ENCODE measurements at regions not wholly inside any gene's neighbourhood (a gene's known extent, or its start where the extent isn't known, plus 50 kb on each side); places are given as distances from the start of the nearest gene placed in this dataset.
"Not testable (repeated sequence)": the region's sequence is repeated elsewhere in the genome, so short reads cannot be mapped to it uniquely, and the experiment has no call there.

DNA sequence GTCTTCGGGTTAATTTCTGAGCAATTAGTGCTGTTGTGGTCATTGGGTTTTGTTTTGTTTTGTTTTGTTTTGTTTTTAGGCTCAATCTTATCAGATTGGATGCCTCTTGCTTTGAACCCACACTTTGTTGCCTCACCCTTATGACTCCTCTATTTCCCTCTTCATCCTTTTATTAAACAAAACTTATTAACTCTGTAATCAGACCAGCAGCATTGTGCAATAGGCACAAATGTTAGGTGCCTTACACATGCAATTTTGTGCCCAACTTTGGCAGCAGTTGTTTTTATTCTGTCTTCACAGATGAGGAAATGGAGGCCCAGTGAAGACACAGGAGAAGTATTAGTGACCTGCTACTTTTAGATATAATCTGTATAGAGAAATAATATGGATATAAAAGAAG is 377.7 kb downstream of the KCNRG start:
- no peak for TF ChIP-seq POLR2A (IDR thresholded peaks at IDR 0.05)
- TF ChIP-seq, protein P1, sequence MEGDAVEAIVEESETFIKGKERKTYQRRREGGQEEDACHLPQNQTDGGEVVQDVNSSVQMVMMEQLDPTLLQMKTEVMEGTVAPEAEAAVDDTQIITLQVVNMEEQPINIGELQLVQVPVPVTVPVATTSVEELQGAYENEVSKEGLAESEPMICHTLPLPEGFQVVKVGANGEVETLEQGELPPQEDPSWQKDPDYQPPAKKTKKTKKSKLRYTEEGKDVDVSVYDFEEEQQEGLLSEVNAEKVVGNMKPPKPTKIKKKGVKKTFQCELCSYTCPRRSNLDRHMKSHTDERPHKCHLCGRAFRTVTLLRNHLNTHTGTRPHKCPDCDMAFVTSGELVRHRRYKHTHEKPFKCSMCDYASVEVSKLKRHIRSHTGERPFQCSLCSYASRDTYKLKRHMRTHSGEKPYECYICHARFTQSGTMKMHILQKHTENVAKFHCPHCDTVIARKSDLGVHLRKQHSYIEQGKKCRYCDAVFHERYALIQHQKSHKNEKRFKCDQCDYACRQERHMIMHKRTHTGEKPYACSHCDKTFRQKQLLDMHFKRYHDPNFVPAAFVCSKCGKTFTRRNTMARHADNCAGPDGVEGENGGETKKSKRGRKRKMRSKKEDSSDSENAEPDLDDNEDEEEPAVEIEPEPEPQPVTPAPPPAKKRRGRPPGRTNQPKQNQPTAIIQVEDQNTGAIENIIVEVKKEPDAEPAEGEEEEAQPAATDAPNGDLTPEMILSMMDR (IDR thresholded peaks at IDR 0.05), result no peak
- intact Hi-C loops (cut with DNase I), result no loop called here
- H3K27me3 ChIP-seq, result no peaks in the 10 kb centered on the region

DNA sequence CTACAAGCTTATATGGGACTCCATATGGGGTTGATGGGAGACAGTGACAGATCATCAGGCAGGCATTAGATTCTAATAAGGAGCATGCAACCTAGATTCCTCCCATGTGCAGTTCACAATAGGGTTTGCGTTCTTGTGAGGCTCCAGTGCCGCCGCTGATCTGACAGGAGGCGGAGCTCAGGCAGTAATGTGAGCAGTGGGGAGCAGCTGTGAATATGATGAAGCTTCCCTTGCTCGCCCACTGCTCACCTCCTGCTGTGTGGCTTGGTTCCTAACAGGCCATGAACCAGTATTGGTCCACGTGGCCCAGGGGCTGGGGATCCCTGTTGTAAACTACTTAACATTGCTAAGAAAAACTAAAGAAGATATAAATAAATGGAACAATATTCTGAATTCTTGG is 378.4 kb downstream of the KCNRG start:
- no peaks in the 10 kb centered on the region for H3K36me3 ChIP-seq
- peaks cover 0 to 13% (median 0%) of the 10 kb centered on the region in 12 donors for H3K4me1 ChIP-seq
- no peaks in the 10 kb centered on the region for H3K27me3 ChIP-seq
- H3K4me3 ChIP-seq, result no peak overlapping the region
- ATAC-seq, result peak in 2 of 4 donors; percentile 37 to 41
- intact Hi-C loops (cut with DNase I), result no loop called here
- no peaks in the 10 kb centered on the region for H3K9me3 ChIP-seq
- peak in 2 of 5 donors; percentile 49 to 51 for DNase-seq
- WGBS, 4 donors, result 25 to 44% (median 30%) methylated on average over 6 of the region's 6 CpGs
- no peak for TF ChIP-seq POLR2A (IDR thresholded peaks at IDR 0.05)
- TF ChIP-seq, protein P1 (IDR thresholded peaks at IDR 0.05), result no peak
- H3K27ac ChIP-seq, result no peak overlapping the region

More for the DNA sequence above, 377.7 kb downstream of the KCNRG start:
- Histone ChIP-seq H3K27ac (no peak overlapping the region), H3K4me1 (peaks cover 0 to 13% (median 0%) of the 10 kb centered on the region in 12 donors), H3K4me3 (no peak overlapping the region), H3K9me3 (no peaks in the 10 kb centered on the region), H3K36me3 (no peaks in the 10 kb centered on the region)
- 65 to 74% (median 67%) methylated on average over 1 of the region's 1 CpG for WGBS, 4 donors
- ATAC-seq (no peak), DNase-seq (no peak)

DNA sequence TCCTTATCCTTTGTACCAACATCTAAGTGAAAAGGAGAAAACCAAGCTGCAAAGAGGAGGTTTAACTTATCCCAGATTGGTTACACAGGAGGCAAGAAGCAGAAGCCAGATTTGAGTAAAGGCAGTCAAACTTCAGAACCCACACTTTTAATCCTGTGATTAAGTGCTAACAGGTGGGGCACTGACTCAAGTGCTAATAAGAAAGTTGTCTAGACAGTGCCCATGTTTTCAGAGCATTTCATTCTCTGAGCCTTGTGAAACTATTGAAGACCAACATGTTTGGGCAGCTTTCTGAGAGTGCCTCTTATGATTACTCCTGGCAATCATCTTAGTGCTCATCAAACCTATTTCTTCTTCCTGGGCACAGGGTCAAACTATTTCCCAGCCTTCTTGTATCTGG is 380.8 kb downstream of the KCNRG start:
- DNase-seq, result no peak
- intact Hi-C loops (cut with DNase I), result no loop called here
- no peak for TF ChIP-seq POLR2A (IDR thresholded peaks at IDR 0.05)
- TF ChIP-seq, protein P1 (IDR thresholded peaks at IDR 0.05), result no peak
- H3K9me3 ChIP-seq, result no peaks in the 10 kb centered on the region
- H3K36me3 ChIP-seq, result no peaks in the 10 kb centered on the region
- no peak for ATAC-seq
- H3K4me1 ChIP-seq, result peaks cover 0 to 26% (median 10%) of the 10 kb centered on the region in 12 donors
- no peak overlapping the region for H3K27ac ChIP-seq
- H3K27me3 ChIP-seq, result no peaks in the 10 kb centered on the region
- H3K4me3 ChIP-seq, result no peak overlapping the region

DNA sequence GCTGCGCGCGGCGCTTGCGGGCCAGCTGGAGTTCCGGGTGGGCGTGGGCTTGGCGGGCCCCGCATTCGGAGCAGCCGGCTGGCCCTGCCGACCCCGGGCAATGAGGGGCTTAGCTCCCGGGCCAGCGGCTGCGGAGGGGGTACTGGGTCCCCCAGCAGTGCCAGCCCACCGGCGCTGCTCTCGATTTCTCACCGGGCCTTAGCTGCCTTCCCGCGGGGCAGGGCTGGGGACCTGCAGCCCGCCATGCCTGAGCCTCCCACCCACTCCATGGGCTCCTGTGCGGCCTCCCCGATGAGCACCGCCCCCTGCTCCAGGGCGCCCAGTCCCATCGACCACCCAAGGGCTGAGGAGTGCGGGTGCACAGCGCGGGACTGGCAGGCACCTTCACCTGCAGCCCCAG is 381.4 kb downstream of the KCNRG start:
- H3K4me3 ChIP-seq; intact Hi-C loops (cut with DNase I); H3K36me3 ChIP-seq; H3K9me3 ChIP-seq; ATAC-seq; H3K27ac ChIP-seq; H3K27me3 ChIP-seq: not testable (repeated sequence)
- H3K4me1 ChIP-seq, result peaks cover 0 to 33% (median 13%) of the 10 kb centered on the region in 12 donors
- DNase-seq, result peak in 1 of 5 donors; percentile 55
- WGBS, 4 donors, result 92 to 98% (median 98%) methylated on average over 21 to 31 of the region's 31 CpGs; no CpG with 5 or more reads in 1 of the 4 donors

Measured in heart left ventricle (tissue), 16 donors.